HEK293 (cell line): ENCODE measurements at regions not wholly inside any gene's neighbourhood (a gene's known extent, or its start where the extent isn't known, plus 50 kb on each side); places are given as distances from the start of the nearest gene placed in this dataset.

Experiments used
- CTCF ChIA-PET: fragments of 350-600 bp; formaldehyde crosslinking; extraction: SDS; loops from one replicate; lab custom pipeline; 2021; ENCODE audit warnings: antibody characterized with exemption; lab: Yijun Ruan, JAX
- POLR2A ChIA-PET: fragments of 300-600 bp; formaldehyde crosslinking; extraction: SDS; loops from one replicate; lab custom pipeline; 2020; ENCODE audit warnings: antibody characterized with exemption, inconsistent platforms; lab: Yijun Ruan, JAX
- H3K27ac ChIP-seq: fragments of 200-500 bp; sonication (Bioruptor generic); 2 replicates; pipeline ENCODE4 v1.5.1; 2014; ENCODE audit warnings: low read depth, low read length, control low read depth, inconsistent platforms; ENCODE audit errors: extremely low read depth
- H3K36me3 ChIP-seq, 2 experiments: fragments of 200-500 bp in 1 of 2; sonication (Bioruptor generic) in 1 of 2; 1 replicate in 1 of 2; 2 replicates in 1 of 2; pipeline ENCODE4 v1.5.1; 2014 to 2017; ENCODE audit warnings: inconsistent platforms in 2 of 2, low read length in 2 of 2; ENCODE audit not compliant: control insufficient read depth in 2 of 2, insufficient read depth in 1 of 2
- H3K4me1 ChIP-seq: fragments of 200-500 bp; sonication (Bioruptor generic); 2 replicates; pipeline ENCODE4 v1.5.1; 2014; ENCODE audit warnings: mild to moderate bottlenecking, low read length, inconsistent platforms; ENCODE audit not compliant: control insufficient read depth, insufficient read depth
- H3K4me3 ChIP-seq: 2 replicates; pipeline ENCODE4 v1.5.1; 2011; ENCODE audit warnings: low read depth, mild to moderate bottlenecking, control low read depth, low read length, moderate library complexity
- H3K9me3 ChIP-seq: fragments of 200-500 bp; sonication (Bioruptor generic); 2 replicates; pipeline ENCODE4 v1.5.1; 2014; ENCODE audit warnings: low read depth, low read length, inconsistent platforms; ENCODE audit not compliant: control insufficient read depth, insufficient read depth
- BCL11A ChIP-seq: fragments of 450-650 bp; formaldehyde crosslinking; IDR thresholded peaks from 2 replicates; pipeline ENCODE4 v1.5.1; 2016; ENCODE audit warnings: low read depth, missing biosample characterization, missing genetic modification characterization
- GLI2 ChIP-seq: fragments of 450-650 bp; formaldehyde crosslinking; IDR thresholded peaks from 2 replicates; pipeline ENCODE4; 2017; ENCODE audit warnings: missing biosample characterization, missing genetic modification characterization, low read depth, borderline replicate concordance
- GLIS1 ChIP-seq: fragments of 450-650 bp; formaldehyde crosslinking; IDR thresholded peaks from 2 replicates; pipeline ENCODE4 v1.5.1; 2016; ENCODE audit warnings: missing biosample characterization, missing genetic modification characterization
- OVOL3 ChIP-seq: fragments of 450-650 bp; formaldehyde crosslinking; IDR thresholded peaks from 2 replicates; pipeline ENCODE4 v1.5.1; 2016; ENCODE audit warnings: missing biosample characterization, missing genetic modification characterization
- SETDB1 ChIP-seq: IDR thresholded peaks from one replicate; pipeline ENCODE4 v1.6.1; 2017; ENCODE audit warnings: mild to moderate bottlenecking, low read length, moderate library complexity, mixed read lengths; ENCODE audit not compliant: insufficient read length
- YY2 ChIP-seq: fragments of 450-650 bp; formaldehyde crosslinking; IDR thresholded peaks from 2 replicates; pipeline ENCODE4 v1.5.1; 2016; ENCODE audit warnings: missing biosample characterization, missing genetic modification characterization
- ZBTB48 ChIP-seq: fragments of 450-650 bp; formaldehyde crosslinking; IDR thresholded peaks from 2 replicates; pipeline ENCODE4 v1.5.1; 2016; ENCODE audit warnings: missing biosample characterization, missing genetic modification characterization
- ZFP37 ChIP-seq: fragments of 450-650 bp; formaldehyde crosslinking; IDR thresholded peaks from 2 replicates; pipeline ENCODE4 v1.5.1; 2016; ENCODE audit warnings: missing biosample characterization, missing genetic modification characterization
- ZNF133 ChIP-seq: fragments of 450-650 bp; formaldehyde crosslinking; IDR thresholded peaks from 2 replicates; pipeline ENCODE4 v1.5.1; 2016; ENCODE audit warnings: missing biosample characterization, missing genetic modification characterization
- ZNF157 ChIP-seq: fragments of 450-650 bp; formaldehyde crosslinking; IDR thresholded peaks from 2 replicates; pipeline ENCODE4 v1.5.1; 2016; ENCODE audit warnings: missing biosample characterization, missing genetic modification characterization
- ZNF184 ChIP-seq: fragments of 450-650 bp; IDR thresholded peaks from 2 replicates; pipeline ENCODE4 v1.5.1; 2018; ENCODE audit warnings: missing biosample characterization, mild to moderate bottlenecking, missing genetic modification characterization
- ZNF2 ChIP-seq: fragments of 450-650 bp; formaldehyde crosslinking; IDR thresholded peaks from 2 replicates; pipeline ENCODE4 v1.5.1; 2016; ENCODE audit warnings: missing biosample characterization, missing genetic modification characterization
- ZNF221 ChIP-seq: fragments of 450-650 bp; formaldehyde crosslinking; IDR thresholded peaks from 2 replicates; pipeline ENCODE4 v1.5.1; 2017; ENCODE audit warnings: missing biosample characterization, missing genetic modification characterization, borderline replicate concordance
- ZNF23 ChIP-seq: fragments of 450-650 bp; formaldehyde crosslinking; IDR thresholded peaks from 2 replicates; pipeline ENCODE4 v1.5.1; 2016; ENCODE audit warnings: missing biosample characterization, missing genetic modification characterization, borderline replicate concordance
- ZNF26 ChIP-seq: fragments of 450-650 bp; formaldehyde crosslinking; IDR thresholded peaks from 2 replicates; pipeline ENCODE4 v1.5.1; 2016; ENCODE audit warnings: missing biosample characterization, missing genetic modification characterization
- ZNF266 ChIP-seq: fragments of 450-650 bp; formaldehyde crosslinking; IDR thresholded peaks from 2 replicates; pipeline ENCODE4 v1.5.1; 2016; ENCODE audit warnings: missing biosample characterization, missing genetic modification characterization, low read depth
- ZNF501 ChIP-seq: fragments of 450-650 bp; formaldehyde crosslinking; IDR thresholded peaks from 2 replicates; pipeline ENCODE4 v1.5.1; 2016; ENCODE audit warnings: missing biosample characterization, missing genetic modification characterization
- ZNF514 ChIP-seq: fragments of 450-650 bp; formaldehyde crosslinking; IDR thresholded peaks from 2 replicates; pipeline ENCODE4 v1.5.1; 2016; ENCODE audit warnings: missing biosample characterization, missing genetic modification characterization
- ZNF521 ChIP-seq: fragments of 450-650 bp; formaldehyde crosslinking; IDR thresholded peaks from 2 replicates; pipeline ENCODE4 v1.5.1; 2017; ENCODE audit warnings: missing biosample characterization, mild to moderate bottlenecking, missing genetic modification characterization
- ZNF548 ChIP-seq: fragments of 450-650 bp; formaldehyde crosslinking; IDR thresholded peaks from 2 replicates; pipeline ENCODE4 v1.5.1; 2016; ENCODE audit warnings: missing biosample characterization, missing genetic modification characterization
- ZNF561 ChIP-seq: fragments of 450-650 bp; IDR thresholded peaks from 2 replicates; pipeline ENCODE4 v1.5.1; 2018; ENCODE audit warnings: missing biosample characterization, missing genetic modification characterization, borderline replicate concordance
- ZNF571 ChIP-seq: fragments of 450-650 bp; formaldehyde crosslinking; IDR thresholded peaks from 2 replicates; pipeline ENCODE4 v1.5.0; 2017; ENCODE audit warnings: missing biosample characterization, missing genetic modification characterization
- ZNF639 ChIP-seq: fragments of 450-650 bp; formaldehyde crosslinking; IDR thresholded peaks from 2 replicates; pipeline ENCODE4 v1.5.1; 2016; ENCODE audit warnings: missing biosample characterization, missing genetic modification characterization
- ZNF701 ChIP-seq: fragments of 450-650 bp; formaldehyde crosslinking; IDR thresholded peaks from 2 replicates; pipeline ENCODE4 v1.5.1; 2016; ENCODE audit warnings: missing biosample characterization, missing genetic modification characterization
- TF ChIP-seq, protein P1 (sequence below): sonication (generic); formaldehyde crosslinking; IDR thresholded peaks from 2 replicates; pipeline ENCODE4 v1.8.1; 2022; ENCODE audit warnings: mild to moderate bottlenecking, moderate library complexity, missing genetic modification reagents
- TF ChIP-seq, protein P2 (sequence below): fragments of 450-650 bp; formaldehyde crosslinking; IDR thresholded peaks from 2 replicates; pipeline ENCODE4 v1.5.1; 2016; ENCODE audit warnings: missing biosample characterization, missing genetic modification characterization

DNA sequence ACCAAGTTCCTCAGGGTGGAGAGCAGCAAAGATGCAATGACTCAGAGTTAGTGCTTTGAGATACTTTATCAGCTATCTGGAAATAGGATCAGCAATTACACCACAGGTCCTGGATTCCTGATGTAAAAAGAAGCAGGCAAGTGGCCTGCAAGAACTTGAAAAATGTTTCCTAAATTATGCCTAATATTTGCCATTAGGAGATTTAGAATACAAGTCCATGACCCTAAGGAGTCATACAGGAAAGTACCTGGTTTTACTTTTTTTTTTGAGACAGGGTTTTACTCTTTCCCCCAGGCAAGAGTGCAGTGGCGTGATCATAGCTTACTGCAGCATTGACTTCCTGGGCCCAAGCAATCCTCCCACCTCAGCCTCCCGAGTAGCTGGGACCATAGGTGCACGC is 78.8 kb upstream of the CRBN start (continued):
- TF ChIP-seq, protein P1, sequence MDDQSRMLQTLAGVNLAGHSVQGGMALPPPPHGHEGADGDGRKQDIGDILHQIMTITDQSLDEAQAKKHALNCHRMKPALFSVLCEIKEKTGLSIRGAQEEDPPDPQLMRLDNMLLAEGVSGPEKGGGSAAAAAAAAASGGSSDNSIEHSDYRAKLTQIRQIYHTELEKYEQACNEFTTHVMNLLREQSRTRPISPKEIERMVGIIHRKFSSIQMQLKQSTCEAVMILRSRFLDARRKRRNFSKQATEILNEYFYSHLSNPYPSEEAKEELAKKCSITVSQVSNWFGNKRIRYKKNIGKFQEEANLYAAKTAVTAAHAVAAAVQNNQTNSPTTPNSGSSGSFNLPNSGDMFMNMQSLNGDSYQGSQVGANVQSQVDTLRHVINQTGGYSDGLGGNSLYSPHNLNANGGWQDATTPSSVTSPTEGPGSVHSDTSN (CRISPR knock-in tag), result no peak
- TF ChIP-seq GLIS1 (tag by site-specific recombination) (no peak), ZNF23 (tag by site-specific recombination) (no peak)

DNA sequence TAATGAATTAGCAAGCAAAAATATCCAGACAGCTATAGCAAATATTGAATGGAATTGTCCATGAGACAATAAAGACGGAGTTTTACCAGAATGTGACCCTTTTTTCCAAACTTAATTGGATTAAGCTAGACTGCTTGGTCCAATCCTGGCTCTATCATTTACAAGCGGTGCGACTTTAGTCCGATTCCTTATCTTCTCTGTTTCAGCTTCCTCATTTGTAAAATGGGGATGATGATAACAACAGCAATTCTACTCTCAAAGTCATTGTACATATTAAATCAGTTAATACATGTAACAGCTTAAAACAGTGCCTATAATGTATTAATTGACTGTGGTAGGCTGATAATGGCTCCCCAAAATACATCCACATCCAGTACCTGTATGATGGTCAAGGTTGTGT is 62.1 kb upstream of the CRBN start:
- POLR2A ChIA-PET, result no interaction called here
- CTCF ChIA-PET, result interaction anchor here (0.7 kb wide), 1 partner anchor 20 kb away, joined by 3 read pairs; no protein-coding TSS in a partner anchor
- no peaks in the 10 kb centered on the region for H3K36me3 ChIP-seq
- H3K4me3 ChIP-seq, result no peak overlapping the region
- no peak overlapping the region for H3K27ac ChIP-seq
- TF ChIP-seq ZNF639 (tag by site-specific recombination) (no peak), ZNF157 (tag by site-specific recombination) (no peak), ZNF2 (tag by site-specific recombination) (no peak), ZNF184 (tag by site-specific recombination) (no peak)
- H3K9me3 ChIP-seq, result no peaks in the 10 kb centered on the region
- H3K4me1 ChIP-seq, result no peaks in the 10 kb centered on the region

DNA sequence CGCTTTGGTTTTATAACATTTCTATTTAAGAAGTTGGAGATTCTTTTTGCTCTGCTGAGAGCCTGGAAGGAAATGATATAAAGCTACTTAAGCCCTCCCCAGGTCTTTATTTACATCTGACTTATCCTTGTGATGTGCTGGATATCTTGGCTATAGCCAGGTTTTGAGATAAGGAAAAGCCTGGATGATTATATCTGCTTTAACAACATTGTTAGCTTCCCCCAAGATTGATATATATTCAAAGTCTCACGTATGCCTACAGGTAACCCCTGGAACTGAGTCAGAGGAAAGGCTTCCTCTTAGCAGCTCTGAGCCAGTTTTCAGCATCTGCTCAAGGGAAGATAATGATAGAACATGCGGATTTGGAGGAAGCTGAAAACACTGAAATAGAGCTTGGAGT is 61.5 kb upstream of the CRBN start:
- TF ChIP-seq ZNF548 (tag by site-specific recombination), result no peak
- no peak for TF ChIP-seq GLI2 (tag by site-specific recombination)
- no peak for TF ChIP-seq SETDB1
- TF ChIP-seq ZNF701 (tag by site-specific recombination), result no peak
- no peak for TF ChIP-seq ZNF266 (tag by site-specific recombination)
- TF ChIP-seq ZFP37 (tag by site-specific recombination), result no peak
- TF ChIP-seq ZNF521 (tag by site-specific recombination), result no peak
- TF ChIP-seq ZNF501 (tag by site-specific recombination), result no peak
- TF ChIP-seq YY2 (tag by site-specific recombination), result no peak
- no peak for TF ChIP-seq OVOL3
- TF ChIP-seq ZNF26 (tag by site-specific recombination), result no peak
- TF ChIP-seq BCL11A (tag by site-specific recombination), result no peak
- TF ChIP-seq ZNF514 (tag by site-specific recombination), result no peak
- TF ChIP-seq ZNF221 (tag by site-specific recombination), result no peak
- no peak for TF ChIP-seq ZNF133
- TF ChIP-seq, protein P2, sequence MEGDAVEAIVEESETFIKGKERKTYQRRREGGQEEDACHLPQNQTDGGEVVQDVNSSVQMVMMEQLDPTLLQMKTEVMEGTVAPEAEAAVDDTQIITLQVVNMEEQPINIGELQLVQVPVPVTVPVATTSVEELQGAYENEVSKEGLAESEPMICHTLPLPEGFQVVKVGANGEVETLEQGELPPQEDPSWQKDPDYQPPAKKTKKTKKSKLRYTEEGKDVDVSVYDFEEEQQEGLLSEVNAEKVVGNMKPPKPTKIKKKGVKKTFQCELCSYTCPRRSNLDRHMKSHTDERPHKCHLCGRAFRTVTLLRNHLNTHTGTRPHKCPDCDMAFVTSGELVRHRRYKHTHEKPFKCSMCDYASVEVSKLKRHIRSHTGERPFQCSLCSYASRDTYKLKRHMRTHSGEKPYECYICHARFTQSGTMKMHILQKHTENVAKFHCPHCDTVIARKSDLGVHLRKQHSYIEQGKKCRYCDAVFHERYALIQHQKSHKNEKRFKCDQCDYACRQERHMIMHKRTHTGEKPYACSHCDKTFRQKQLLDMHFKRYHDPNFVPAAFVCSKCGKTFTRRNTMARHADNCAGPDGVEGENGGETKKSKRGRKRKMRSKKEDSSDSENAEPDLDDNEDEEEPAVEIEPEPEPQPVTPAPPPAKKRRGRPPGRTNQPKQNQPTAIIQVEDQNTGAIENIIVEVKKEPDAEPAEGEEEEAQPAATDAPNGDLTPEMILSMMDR (tag by site-specific recombination), result no peak
- TF ChIP-seq, protein P1 (CRISPR knock-in tag), result no peak
- no peak for TF ChIP-seq ZNF571 (tag by site-specific recombination)
- TF ChIP-seq ZNF561 (tag by site-specific recombination), result no peak
- TF ChIP-seq ZBTB48, result no peak
- TF ChIP-seq, all 188 proteins: peak for 0
- CTCF ChIA-PET, result no interaction called here
- POLR2A ChIA-PET, result no interaction called here
- Histone ChIP-seq H3K9me3 (no peaks in the 10 kb centered on the region), H3K4me3 (no peak overlapping the region), H3K36me3 (no peaks in the 10 kb centered on the region), H3K4me1 (no peaks in the 10 kb centered on the region), H3K27ac (no peak overlapping the region)
